ENCODE measurements at regions not wholly inside any gene's neighbourhood (a gene's known extent, or its start where the extent isn't known, plus 50 kb on each side); places are given as distances from the start of the nearest gene placed in this dataset.

DNA sequence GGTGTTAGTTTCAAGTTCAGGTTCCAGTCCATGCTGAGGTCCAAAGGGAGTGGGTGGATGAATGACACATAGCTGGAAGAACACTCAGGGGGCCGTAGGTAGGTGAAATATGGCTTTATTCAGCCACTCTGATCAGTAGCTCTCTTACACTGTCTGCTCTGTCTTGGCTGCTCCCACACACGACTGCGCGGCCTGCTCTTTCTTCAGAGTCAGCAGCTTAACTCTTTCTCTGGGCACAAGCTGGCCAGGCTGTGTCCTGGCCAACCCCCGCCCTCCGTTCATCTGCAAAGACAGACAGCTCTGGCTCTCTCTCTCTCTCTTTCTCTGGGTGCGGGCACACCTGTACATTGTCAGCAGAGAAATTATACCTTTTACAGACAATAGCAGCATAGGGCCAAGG lies 317.4 kb upstream of the SORCS1 start:
- TF ChIP-seq TARDBP (IDR thresholded peaks at IDR 0.05) (no peak), HDGF (IDR thresholded peaks at IDR 0.05; ENCODE audit: borderline replicate concordance) (no peak), ELF4 (IDR thresholded peaks at IDR 0.05) (no peak), SP1 (IDR thresholded peaks at IDR 0.05) (no peak), NFRKB (IDR thresholded peaks at IDR 0.05) (no peak), FOXM1 (IDR thresholded peaks at IDR 0.05; ENCODE audit: borderline replicate concordance) (no peak), FOXA1 (IDR thresholded peaks at IDR 0.05) (no peak), FOXK2 (IDR thresholded peaks at IDR 0.05) (no peak)

All from HEK293T (cell line).